C4-2B (cell line): ENCODE measurements at regions not wholly inside any gene's neighbourhood (a gene's known extent, or its start where the extent isn't known, plus 50 kb on each side); places are given as distances from the start of the nearest gene placed in this dataset.

Source experiments
- ZFX ChIP-seq: fragments of 450-650 bp; IDR thresholded peaks from 2 replicates; pipeline ENCODE4 v1.6.1; 2017
- TF ChIP-seq, protein P1 (sequence below): fragments of 450-650 bp; conservative IDR thresholded peaks from 2 replicates; pipeline ENCODE4 v1.5.1; 2017; ENCODE audit warnings: mild to moderate bottlenecking

DNA sequence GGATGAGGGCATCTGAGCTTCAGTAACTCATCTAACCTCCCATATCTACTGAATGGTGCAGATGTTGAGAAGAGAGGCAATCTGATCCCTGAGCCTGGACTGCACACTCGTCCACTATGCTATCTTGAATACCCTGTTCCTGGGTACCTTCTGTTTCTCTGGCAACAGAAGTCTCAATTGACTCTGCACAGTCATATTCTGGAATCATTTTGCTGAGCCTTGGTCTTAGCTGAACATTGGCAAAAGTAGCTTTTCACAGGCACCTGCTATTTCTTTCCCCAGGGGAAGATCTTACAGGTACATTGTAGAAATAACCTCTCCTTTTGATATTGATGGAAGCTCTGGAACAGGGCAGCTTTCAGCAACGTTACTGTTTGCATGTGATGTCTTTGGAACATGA is 161.5 kb upstream of the GPR101 start:
- TF ChIP-seq, protein P1, sequence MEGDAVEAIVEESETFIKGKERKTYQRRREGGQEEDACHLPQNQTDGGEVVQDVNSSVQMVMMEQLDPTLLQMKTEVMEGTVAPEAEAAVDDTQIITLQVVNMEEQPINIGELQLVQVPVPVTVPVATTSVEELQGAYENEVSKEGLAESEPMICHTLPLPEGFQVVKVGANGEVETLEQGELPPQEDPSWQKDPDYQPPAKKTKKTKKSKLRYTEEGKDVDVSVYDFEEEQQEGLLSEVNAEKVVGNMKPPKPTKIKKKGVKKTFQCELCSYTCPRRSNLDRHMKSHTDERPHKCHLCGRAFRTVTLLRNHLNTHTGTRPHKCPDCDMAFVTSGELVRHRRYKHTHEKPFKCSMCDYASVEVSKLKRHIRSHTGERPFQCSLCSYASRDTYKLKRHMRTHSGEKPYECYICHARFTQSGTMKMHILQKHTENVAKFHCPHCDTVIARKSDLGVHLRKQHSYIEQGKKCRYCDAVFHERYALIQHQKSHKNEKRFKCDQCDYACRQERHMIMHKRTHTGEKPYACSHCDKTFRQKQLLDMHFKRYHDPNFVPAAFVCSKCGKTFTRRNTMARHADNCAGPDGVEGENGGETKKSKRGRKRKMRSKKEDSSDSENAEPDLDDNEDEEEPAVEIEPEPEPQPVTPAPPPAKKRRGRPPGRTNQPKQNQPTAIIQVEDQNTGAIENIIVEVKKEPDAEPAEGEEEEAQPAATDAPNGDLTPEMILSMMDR: no peak
- no peak for TF ChIP-seq ZFX
